ENCODE measurements at regions not wholly inside any gene's neighbourhood (a gene's known extent, or its start where the extent isn't known, plus 50 kb on each side); places are given as distances from the start of the nearest gene placed in this dataset.

DNA sequence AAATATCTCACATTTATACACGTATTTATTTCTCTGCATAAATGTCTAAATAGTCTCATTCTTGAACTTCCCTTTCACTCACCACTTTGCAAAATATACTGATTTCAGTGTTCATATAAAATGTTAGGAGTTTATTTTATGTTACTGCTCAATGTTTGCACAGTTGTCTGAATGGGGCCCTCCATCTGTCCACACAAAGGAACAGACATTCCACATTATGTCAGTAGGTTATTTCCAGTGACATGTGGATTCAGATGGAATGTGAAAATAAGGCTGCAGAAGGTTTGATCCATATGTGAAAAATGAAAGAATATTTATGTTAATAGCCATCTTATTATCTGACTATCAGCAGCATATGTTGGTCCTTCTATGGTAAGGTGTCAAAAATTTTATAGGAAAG, 994.4 kb upstream of the SEL1L start:
- no peak for TF ChIP-seq ELF4 (IDR thresholded peaks at IDR 0.05)
- TF ChIP-seq ZNF384 (IDR thresholded peaks at IDR 0.05), result no peak
- TF ChIP-seq, protein P1, sequence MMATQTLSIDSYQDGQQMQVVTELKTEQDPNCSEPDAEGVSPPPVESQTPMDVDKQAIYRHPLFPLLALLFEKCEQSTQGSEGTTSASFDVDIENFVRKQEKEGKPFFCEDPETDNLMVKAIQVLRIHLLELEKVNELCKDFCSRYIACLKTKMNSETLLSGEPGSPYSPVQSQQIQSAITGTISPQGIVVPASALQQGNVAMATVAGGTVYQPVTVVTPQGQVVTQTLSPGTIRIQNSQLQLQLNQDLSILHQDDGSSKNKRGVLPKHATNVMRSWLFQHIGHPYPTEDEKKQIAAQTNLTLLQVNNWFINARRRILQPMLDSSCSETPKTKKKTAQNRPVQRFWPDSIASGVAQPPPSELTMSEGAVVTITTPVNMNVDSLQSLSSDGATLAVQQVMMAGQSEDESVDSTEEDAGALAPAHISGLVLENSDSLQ (IDR thresholded peaks at IDR 0.05), result no peak
